ENCODE measurements at regions not wholly inside any gene's neighbourhood (a gene's known extent, or its start where the extent isn't known, plus 50 kb on each side); places are given as distances from the start of the nearest gene placed in this dataset.

DNA sequence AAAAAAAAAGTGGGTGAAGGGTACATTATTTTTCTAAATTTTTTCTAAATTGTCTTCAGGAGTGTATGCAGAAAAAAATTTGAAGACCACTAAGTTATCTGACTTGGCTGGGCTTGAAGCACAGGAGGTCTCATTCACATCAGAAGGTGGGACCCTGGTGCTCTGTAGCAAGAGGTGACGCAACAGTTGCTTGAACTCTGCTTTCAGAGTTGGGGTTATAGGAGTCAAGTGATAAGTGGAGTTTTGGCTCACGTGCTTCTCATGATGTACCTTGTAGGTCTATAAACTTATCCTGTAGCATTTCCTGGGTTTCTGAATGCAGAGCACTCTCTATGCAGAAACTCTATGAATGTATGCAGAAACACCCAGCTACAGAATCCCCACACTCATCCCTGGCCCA lies 58.5 kb upstream of the FOXC1 start:
- DNase-seq (ENCODE audit: low read depth in 2 of 2) = no peak

GRCh38 chr6:1552296-1552761 lies 57.4 kb upstream of the FOXC1 start:
- DNase-seq (ENCODE audit: low read depth in 2 of 2) = no peak

DNA sequence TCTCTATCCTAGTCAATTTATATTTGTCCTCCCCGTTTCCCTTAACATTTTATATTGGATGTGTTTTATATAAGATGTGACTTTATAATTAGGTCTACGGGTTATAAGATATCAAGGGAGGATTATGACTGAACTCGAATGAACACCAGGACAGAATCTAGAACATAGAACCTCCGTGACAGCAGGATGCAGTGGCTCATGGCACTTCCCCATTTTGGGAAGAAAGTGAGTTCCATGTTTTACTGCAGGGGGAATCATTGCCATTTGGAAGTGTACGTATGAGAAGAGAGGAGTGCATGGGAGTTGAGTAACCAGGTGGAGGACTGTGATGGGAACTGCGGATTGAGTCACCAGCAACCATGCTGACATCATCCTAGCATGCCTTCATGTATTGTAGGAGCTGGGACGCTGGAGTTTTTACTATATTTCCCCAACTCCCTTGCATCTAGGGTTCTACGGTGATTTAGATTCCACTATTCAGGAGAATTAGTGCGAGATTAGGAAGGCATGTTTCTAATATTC lies 56.1 kb upstream of the FOXC1 start:
- DNase-seq (ENCODE audit: low read depth in 2 of 2) = no peak

- DNase-seq (ENCODE audit: low read depth in 2 of 2) = no peak
Observed at GRCh38 chr6:1554141-1554475, 55.6 kb upstream of the FOXC1 start.

GRCh38 chr6:1554476-1555310 lies 55.0 kb upstream of the FOXC1 start:
- peak; percentile 25 to 67 for DNase-seq (ENCODE audit: low read depth in 2 of 2)

DNA sequence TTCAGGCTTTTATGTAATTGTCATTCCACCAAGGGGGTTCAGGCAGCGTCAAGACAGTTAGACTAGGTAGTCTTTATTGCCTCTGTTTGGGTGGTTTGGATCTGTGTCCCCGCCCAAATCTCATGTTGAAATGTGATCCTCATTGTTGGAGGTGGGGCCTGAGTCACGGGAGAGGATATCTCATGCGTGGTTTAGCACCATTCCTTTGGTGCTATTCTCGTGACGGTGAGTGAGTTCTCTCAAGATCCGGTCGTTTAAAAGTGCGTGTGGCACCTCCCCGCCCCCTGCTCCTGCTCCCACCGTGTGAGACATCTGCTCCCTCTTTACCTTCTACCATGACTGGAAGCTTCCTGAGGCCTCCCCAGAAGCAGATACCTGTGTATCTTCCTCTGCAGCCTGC lies 51.3 kb upstream of the FOXC1 start:
- no peak for DNase-seq (ENCODE audit: low read depth in 2 of 2)

All from stimulated activated CD4-positive, alpha-beta T cell treated with anti-CD3 and anti-CD28 coated beads, Interleukin-1b, Interleukin-23, amount 100 ng/mL, for 1 hour (primary cell).